Neuronal stem cell (in vitro differentiated cells): ENCODE measurements at regions not wholly inside any gene's neighbourhood (a gene's known extent, or its start where the extent isn't known, plus 50 kb on each side); places are given as distances from the start of the nearest gene placed in this dataset.

Source experiments
- DNase-seq: peaks from one replicate; pipeline ENCODE4 v3.0.0-alpha.2; 2013; ENCODE audit warnings: low spot score
- H2AFZ ChIP-seq: one replicate; pipeline ENCODE4 v1.6.1; 2013; ENCODE audit warnings: mild to moderate bottlenecking, low read length, inconsistent platforms
- H2AK5ac ChIP-seq: 2 replicates; pipeline ENCODE4 v1.6.1; 2013; ENCODE audit warnings: low read depth, mild to moderate bottlenecking, inconsistent platforms, low read length, moderate library complexity, mixed read lengths
- H2BK120ac ChIP-seq: 2 replicates; pipeline ENCODE4 v1.6.1; 2013; ENCODE audit warnings: low read depth, mild to moderate bottlenecking, inconsistent platforms, low read length, moderate library complexity, mixed read lengths
- H2BK12ac ChIP-seq: one replicate; pipeline ENCODE4 v1.6.1; 2013; ENCODE audit warnings: low read length, inconsistent platforms
- H2BK15ac ChIP-seq: 2 replicates; pipeline ENCODE4 v1.6.1; 2013; ENCODE audit warnings: mild to moderate bottlenecking, low read length, inconsistent platforms, mixed read lengths
- H2BK5ac ChIP-seq: one replicate; pipeline ENCODE4 v1.6.1; 2013; ENCODE audit warnings: inconsistent platforms, mild to moderate bottlenecking, low read length, moderate library complexity
- H3K14ac ChIP-seq: one replicate; pipeline ENCODE4 v1.6.1; 2013; ENCODE audit warnings: low read length, inconsistent platforms
- H3K18ac ChIP-seq: 2 replicates; pipeline ENCODE4 v1.6.1; 2013; ENCODE audit warnings: low read length, inconsistent platforms
- H3K23ac ChIP-seq: 2 replicates; pipeline ENCODE4 v1.6.1; 2013; ENCODE audit warnings: low read depth, mild to moderate bottlenecking, mixed read lengths, low read length, inconsistent platforms; ENCODE audit not compliant: poor library complexity
- H3K27ac ChIP-seq: replicated peaks from 3 replicates; pipeline ENCODE4 v1.5.1; 2013; ENCODE audit warnings: low read length, inconsistent platforms
- H3K27me3 ChIP-seq, 3 experiments: 2 replicates each; pipeline ENCODE4 v1.6.1; 2013; ENCODE audit warnings: low read length in 3 of 3, mild to moderate bottlenecking in 2 of 3, inconsistent platforms in 1 of 3, low read depth in 1 of 3, mixed read lengths in 1 of 3, moderate library complexity in 1 of 3; ENCODE audit not compliant: control insufficient read depth in 3 of 3, insufficient read depth in 3 of 3
- H3K36me3 ChIP-seq, 2 donors: replicated peaks in 1 of 2; 2 replicates each; pipeline ENCODE4 v1.6.1; 2013; ENCODE audit warnings: low read length in 2 of 2; ENCODE audit not compliant: control insufficient read depth in 2 of 2, insufficient read depth in 2 of 2
- H3K4ac ChIP-seq: 2 replicates; pipeline ENCODE4 v1.6.1; 2013; ENCODE audit warnings: inconsistent platforms, mild to moderate bottlenecking, low read length, moderate library complexity
- H3K4me1 ChIP-seq, 2 donors: 1 replicate in 1 of 2; 2 replicates in 1 of 2; pipeline ENCODE4 v1.6.1; 2013; ENCODE audit warnings: low read length in 2 of 2, low read depth in 1 of 2; ENCODE audit not compliant: control insufficient read depth in 2 of 2, insufficient read depth in 1 of 2
- H3K4me2 ChIP-seq: one replicate; pipeline ENCODE4 v1.6.1; 2013; ENCODE audit warnings: mild to moderate bottlenecking, low read length, inconsistent platforms; ENCODE audit not compliant: insufficient read depth, poor library complexity, severe bottlenecking
- H3K4me3 ChIP-seq, 2 donors: 2 replicates each; pipeline ENCODE4 v1.5.1; 2013; ENCODE audit warnings: low read length in 2 of 2, mild to moderate bottlenecking in 2 of 2, inconsistent platforms in 1 of 2, moderate library complexity in 1 of 2
- H3K79me1 ChIP-seq: one replicate; pipeline ENCODE4 v1.6.1; 2013; ENCODE audit warnings: low read depth, mild to moderate bottlenecking, inconsistent platforms, low read length, moderate library complexity
- H3K9ac ChIP-seq: one replicate; pipeline ENCODE4 v1.6.1; 2013; ENCODE audit warnings: mild to moderate bottlenecking, low read depth, low read length, inconsistent platforms; ENCODE audit not compliant: poor library complexity
- H3K9me3 ChIP-seq, 2 donors: replicated peaks in 1 of 2; 2 replicates each; pipeline versions ENCODE3 to v1.6.1; 2013; ENCODE audit warnings: low read length in 2 of 2, mild to moderate bottlenecking in 2 of 2, inconsistent platforms in 1 of 2, low read depth in 1 of 2, mixed read lengths in 1 of 2, moderate library complexity in 1 of 2; ENCODE audit not compliant: control insufficient read depth in 2 of 2, insufficient read depth in 1 of 2
- H4K8ac ChIP-seq: one replicate; pipeline ENCODE4 v1.6.1; 2013; ENCODE audit warnings: low read depth, mild to moderate bottlenecking, inconsistent platforms, low read length, moderate library complexity
- H4K91ac ChIP-seq: one replicate; pipeline ENCODE4 v1.6.1; 2013; ENCODE audit warnings: low read length, low read depth, mild to moderate bottlenecking, inconsistent platforms; ENCODE audit not compliant: poor library complexity
- WGBS, 2 donors: extraction: QIAGEN DNeasy Blood & Tissue Kit; methylation state at CpG; one replicate each; pipeline ENCODE4 v1.1.7; 2013; ENCODE audit warnings: missing lambda C conversion rate in 2 of 2, mixed read lengths in 1 of 2; ENCODE audit not compliant: insufficient read length in 2 of 2, insufficient replicate concordance in 1 of 2; ENCODE audit errors: extremely low coverage in 2 of 2; 5-methylcytosine and 5-hydroxymethylcytosine counted together

GRCh38 chr1:244948416-244948815 lies 84.1 kb upstream of the HNRNPU start:
- no peak overlapping the region for H3K27ac ChIP-seq
- H2BK12ac ChIP-seq: no peak overlapping the region
- H3K14ac ChIP-seq: no peak overlapping the region
- peaks cover 0 to 5% (median 0%) of the 10 kb centered on the region in 3 experiments for H3K27me3 ChIP-seq
- H3K36me3 ChIP-seq: no peaks in the 10 kb centered on the region
- H4K8ac ChIP-seq: no peak overlapping the region
- H4K91ac ChIP-seq: no peak overlapping the region
- no peak overlapping the region for H3K4ac ChIP-seq
- H3K9me3 ChIP-seq: no peaks in the 10 kb centered on the region
- H2BK120ac ChIP-seq: no peak overlapping the region
- no peak overlapping the region for H3K4me3 ChIP-seq
- H3K9ac ChIP-seq: no peak overlapping the region
- no peak overlapping the region for H2BK15ac ChIP-seq
- no peak overlapping the region for H3K18ac ChIP-seq
- DNase-seq: no peak
- no peaks in the 10 kb centered on the region for H3K79me1 ChIP-seq
- H3K4me2 ChIP-seq: no peak overlapping the region
- no peaks in the 10 kb centered on the region for H3K4me1 ChIP-seq
- H3K23ac ChIP-seq: no peak overlapping the region
- no peak overlapping the region for H2AK5ac ChIP-seq
- no peak overlapping the region for H2AFZ ChIP-seq
- no CpG with 5 or more reads among the region's 4 CpGs for WGBS, 2 donors
- no peak overlapping the region for H2BK5ac ChIP-seq

GRCh38 chr1:244945109-244945671 lies 80.8 kb upstream of the HNRNPU start:
- Histone ChIP-seq H3K9ac (no peak overlapping the region), H3K23ac (no peak overlapping the region), H2BK15ac (no peak overlapping the region), H2BK12ac (no peak overlapping the region), H2BK5ac (no peak overlapping the region), H2AFZ (no peak overlapping the region), H4K8ac (no peak overlapping the region), H3K27me3 (peaks cover 0 to 5% (median 0%) of the 10 kb centered on the region in 3 experiments), H3K4me3 (no peak overlapping the region), H3K4me1 (no peaks in the 10 kb centered on the region), H3K4me2 (no peak overlapping the region), H3K4ac (no peak overlapping the region), H3K27ac (no peak overlapping the region), H2AK5ac (no peak overlapping the region), H3K18ac (no peak overlapping the region), H3K79me1 (no peaks in the 10 kb centered on the region), H3K14ac (no peak overlapping the region), H3K36me3 (no peaks in the 10 kb centered on the region), H3K9me3 (no peaks in the 10 kb centered on the region), H2BK120ac (no peak overlapping the region), H4K91ac (no peak overlapping the region)
- no CpG with 5 or more reads among the region's 3 CpGs for WGBS, 2 donors
- no peak for DNase-seq

GRCh38 chr1:244941121-244941520 lies 76.8 kb upstream of the HNRNPU start:
- no peak overlapping the region for H4K8ac ChIP-seq
- no peak overlapping the region for H3K27ac ChIP-seq
- H2BK120ac ChIP-seq: no peak overlapping the region
- peaks cover 0 to 5% (median 0%) of the 10 kb centered on the region in 3 experiments for H3K27me3 ChIP-seq
- no peak overlapping the region for H2BK5ac ChIP-seq
- no peak overlapping the region for H2BK12ac ChIP-seq
- no peak overlapping the region for H3K4ac ChIP-seq
- H2BK15ac ChIP-seq: no peak overlapping the region
- H3K18ac ChIP-seq: no peak overlapping the region
- no peak overlapping the region for H3K4me2 ChIP-seq
- no peak overlapping the region for H3K23ac ChIP-seq
- H3K14ac ChIP-seq: no peak overlapping the region
- no peak for DNase-seq
- no peak overlapping the region for H3K9ac ChIP-seq
- no peak overlapping the region for H3K4me3 ChIP-seq
- WGBS, 2 donors: no CpG with 5 or more reads among the region's 13 CpGs
- no peak overlapping the region for H2AFZ ChIP-seq
- no peak overlapping the region for H4K91ac ChIP-seq
- H3K79me1 ChIP-seq: no peaks in the 10 kb centered on the region
- no peaks in the 10 kb centered on the region for H3K4me1 ChIP-seq
- no peaks in the 10 kb centered on the region for H3K36me3 ChIP-seq
- no peaks in the 10 kb centered on the region for H3K9me3 ChIP-seq
- no peak overlapping the region for H2AK5ac ChIP-seq

- Histone ChIP-seq H4K8ac (no peak overlapping the region), H3K27ac (no peak overlapping the region), H2BK15ac (no peak overlapping the region), H3K9me3 (no peaks in the 10 kb centered on the region), H3K4ac (no peak overlapping the region), H3K18ac (no peak overlapping the region), H2BK5ac (no peak overlapping the region), H2BK12ac (no peak overlapping the region), H3K79me1 (no peaks in the 10 kb centered on the region), H3K4me1 (no peaks in the 10 kb centered on the region), H3K14ac (no peak overlapping the region), H2AK5ac (no peak overlapping the region), H3K4me3 (no peak overlapping the region), H2BK120ac (no peak overlapping the region), H2AFZ (no peak overlapping the region), H4K91ac (no peak overlapping the region), H3K4me2 (no peak overlapping the region), H3K9ac (no peak overlapping the region), H3K27me3 (no peaks in the 10 kb centered on the region), H3K23ac (no peak overlapping the region), H3K36me3 (no peaks in the 10 kb centered on the region)
- DNase-seq: no peak
Measured at GRCh38 chr1:244937099-244937498, 72.8 kb upstream of the HNRNPU start.
